ENCODE measurements at regions not wholly inside any gene's neighbourhood (a gene's known extent, or its start where the extent isn't known, plus 50 kb on each side); places are given as distances from the start of the nearest gene placed in this dataset.

DNA sequence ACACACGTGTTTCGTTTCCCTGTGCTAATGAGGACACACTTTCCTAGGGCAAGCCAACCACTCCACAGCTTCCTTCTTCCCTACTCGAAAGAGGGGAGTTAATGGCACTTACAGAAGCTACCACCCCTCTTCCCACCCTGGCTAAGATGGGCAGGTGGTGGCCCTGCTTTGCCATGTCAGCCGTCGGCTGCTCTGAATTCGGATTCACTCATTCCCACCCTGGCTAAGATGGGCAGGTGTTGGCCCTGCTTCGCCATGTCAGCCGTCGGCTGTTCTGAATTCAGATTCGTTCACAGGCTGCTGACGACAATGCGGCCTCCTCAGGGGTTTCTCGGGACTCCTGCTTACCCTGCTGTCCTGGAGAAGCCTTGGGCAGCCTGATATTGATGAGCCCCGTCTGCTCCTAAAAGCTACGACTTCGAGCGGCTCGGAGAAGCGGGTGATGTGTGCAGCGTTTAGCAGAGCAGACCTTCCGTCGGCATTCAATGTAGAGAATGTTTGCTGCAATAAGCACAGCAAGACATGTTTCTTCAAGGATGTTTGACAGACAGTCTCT is 56.2 kb upstream of the PPP2R2D start:
- no peak for DNase-seq

DNA sequence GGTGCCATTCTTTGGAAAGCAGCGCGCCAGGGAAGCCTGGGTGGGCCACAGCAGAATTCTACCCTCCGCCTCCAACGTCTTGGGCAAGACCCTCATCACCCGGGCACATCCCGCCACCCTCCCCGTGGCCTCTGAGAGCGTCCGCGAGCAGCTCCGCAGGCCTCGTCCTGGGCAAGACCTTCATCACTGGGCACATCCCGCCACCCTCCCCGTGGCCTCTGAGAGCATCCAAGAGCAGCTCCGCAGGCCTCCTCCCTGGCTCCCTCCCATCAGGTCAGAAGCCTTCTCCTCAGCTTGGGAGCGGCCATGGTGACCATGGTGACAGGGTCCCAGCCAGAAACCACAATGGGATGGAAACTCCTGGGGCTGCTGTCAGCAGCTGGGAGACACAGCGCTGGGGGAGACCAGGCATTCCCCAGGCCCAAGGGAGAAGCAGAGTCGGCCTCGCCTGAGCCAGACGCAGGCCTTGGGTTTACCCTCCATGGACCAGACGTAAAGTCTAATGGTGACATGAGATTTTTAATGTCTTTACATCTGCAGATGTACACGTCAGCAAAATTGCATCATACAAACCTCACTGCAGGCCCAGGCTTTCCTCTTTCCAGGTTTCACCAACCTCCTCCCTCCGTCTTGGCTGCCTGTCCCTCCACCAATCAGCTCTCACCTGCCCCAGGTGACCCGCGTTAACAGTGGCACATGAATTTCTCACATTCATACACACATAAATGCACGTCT is 55.1 kb upstream of the PPP2R2D start:
- no peak for DNase-seq

DNA sequence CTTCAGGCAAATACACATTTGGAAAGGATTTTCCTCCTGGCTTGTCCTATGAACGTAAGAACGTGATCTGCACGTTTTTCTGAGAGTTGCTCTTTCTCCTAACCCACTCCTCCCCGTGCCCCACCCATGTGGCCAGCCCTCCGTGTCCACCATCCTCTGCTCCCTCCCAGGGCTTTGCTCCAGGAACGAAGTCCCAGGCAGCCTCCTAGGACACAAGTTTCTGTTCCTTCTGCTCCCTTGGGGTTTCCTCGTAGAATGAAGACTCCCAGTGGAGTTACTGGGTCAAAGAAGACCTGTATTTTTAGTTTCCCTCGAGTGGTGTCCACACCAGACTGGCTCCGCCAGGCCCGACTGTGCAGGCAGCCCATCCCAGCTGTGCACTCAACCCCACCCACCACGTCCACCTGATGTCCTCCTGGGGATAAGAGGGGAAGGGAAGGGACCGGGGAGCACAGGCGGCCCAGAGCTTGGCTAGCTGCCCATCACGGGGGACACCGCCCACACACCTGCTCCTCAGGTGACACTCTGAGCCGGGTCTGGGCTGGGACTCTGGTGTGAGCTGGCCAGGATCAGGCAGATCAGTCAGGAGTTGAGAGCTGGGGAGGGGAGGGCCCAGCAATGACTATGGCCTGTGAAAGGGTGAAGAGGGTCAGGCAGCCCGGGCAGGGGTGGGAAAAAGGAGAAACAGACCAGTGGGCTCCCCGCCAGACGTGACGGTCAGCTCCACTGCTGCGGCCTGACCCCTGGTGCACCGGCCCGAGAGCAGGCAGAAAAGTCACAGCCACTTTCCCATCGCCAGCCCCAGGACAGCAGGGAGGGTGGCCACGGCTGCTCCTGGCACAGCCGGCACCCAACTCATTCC is 54.3 kb upstream of the PPP2R2D start:
- no peak for DNase-seq

DNA sequence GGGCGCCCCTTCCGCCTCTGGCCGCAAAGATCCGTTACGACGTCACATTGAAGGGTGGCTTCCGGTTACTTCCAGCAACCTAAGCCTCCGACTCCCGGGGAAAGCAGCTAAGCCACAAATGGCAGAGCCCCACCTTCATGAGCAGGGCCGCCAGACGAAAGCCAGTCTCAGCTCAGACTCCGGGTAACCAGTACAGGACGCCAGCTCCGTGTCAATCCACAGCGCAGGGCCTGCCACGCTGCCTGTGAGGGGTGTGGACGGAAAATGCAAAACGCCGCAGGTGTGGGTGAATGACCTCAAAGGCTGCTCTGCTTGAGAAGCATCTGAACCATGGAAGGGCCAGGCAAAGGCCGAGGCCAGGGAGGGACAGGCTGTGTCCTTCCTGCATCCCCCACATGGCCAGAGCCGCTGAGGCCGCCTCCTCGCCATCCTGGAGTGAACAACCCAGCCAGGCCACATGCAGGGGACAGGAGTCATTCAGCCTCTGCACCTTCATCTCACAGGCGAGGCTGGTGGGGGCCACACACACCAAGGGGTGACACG is 53.5 kb upstream of the PPP2R2D start:
- no peak for DNase-seq

- DNase-seq: no peak
Measured at GRCh38 chr10:131848296-131848695, 52.5 kb upstream of the PPP2R2D start.

DNA sequence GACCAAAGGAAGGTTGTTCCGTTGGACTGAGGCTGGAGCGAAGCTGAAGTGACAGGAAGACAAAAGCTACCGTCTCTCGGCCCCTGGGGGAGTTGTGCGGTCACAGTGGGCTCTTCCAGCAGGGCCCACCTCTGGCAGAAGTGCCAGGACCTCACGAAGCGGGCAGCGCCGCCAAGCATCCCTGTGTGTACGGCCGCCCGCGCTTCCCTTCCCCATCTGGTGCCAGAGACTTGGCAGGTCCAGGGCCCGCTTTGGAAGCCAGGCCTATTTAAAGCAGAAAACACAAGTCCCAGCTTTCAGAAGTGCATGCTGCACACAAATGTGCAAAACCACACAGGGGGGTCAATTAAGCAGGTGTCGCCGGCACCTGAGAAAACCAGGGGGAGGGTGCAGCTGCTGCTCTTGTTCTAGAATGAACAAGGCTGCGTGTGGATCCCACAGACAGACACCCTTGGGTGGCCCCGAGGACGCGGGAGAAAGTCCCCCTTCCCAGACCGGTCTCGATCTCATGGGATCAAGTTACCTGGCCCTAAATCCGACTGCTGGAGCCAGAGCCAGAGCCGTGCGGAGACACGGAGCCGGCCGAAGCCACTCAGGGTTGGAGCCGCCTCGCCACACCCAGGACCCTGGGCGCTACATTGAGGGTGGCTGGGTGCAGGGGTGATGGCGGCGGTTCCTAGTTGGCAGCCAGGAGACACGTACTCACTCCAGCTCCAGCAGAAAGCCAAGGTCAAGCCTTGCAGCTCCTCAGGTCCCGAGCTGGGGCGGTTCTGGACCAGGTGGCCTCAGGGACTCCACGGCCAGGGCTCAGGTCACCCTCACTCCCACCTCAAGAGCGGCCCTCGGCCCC is 51.8 kb upstream of the PPP2R2D start:
- no peak for DNase-seq

- no peak for DNase-seq
Measured at GRCh38 chr10:131849591-131850382, 51.0 kb upstream of the PPP2R2D start.

DNA sequence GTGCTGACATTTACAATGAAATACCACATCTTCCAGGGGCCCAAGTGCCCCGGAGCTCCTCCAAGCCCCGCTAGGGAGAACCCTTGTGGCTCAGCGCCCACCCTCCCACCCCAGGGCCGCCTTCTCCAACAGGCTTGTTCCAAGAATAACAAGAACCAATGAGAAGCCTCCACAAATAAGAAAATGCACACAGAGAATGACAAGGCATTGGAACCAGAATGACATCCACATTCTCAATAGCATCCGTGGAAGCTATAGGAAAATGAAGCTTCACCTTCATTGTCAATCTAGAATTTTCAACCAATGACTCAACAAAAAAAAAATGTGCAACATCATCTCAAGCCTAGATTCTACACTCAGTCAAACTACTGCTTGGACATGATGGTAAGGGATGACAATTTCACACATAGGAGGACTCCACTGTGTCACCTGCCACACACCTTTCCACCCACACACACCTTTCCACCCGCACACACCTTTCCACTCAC is 50.4 kb upstream of the PPP2R2D start:
- DNase-seq: no peak

Measured in stimulated activated CD4-positive, alpha-beta T cell treated with anti-CD3 and anti-CD28 coated beads, Interleukin-12 subunit alpha, Interleukin-12 subunit beta, amount 100 ng/mL, for 4 hours (primary cell).